H9 (cell line): ENCODE measurements at regions not wholly inside any gene's neighbourhood (a gene's known extent, or its start where the extent isn't known, plus 50 kb on each side); places are given as distances from the start of the nearest gene placed in this dataset.

Experiments used
- DNase-seq: peaks from one replicate; pipeline ENCODE4 v3.0.0-alpha.2; 2017
- H2AFZ ChIP-seq: one replicate; pipeline ENCODE4 v1.6.1; 2013; ENCODE audit warnings: mild to moderate bottlenecking, low read length, control low read depth, moderate library complexity
- H2AK5ac ChIP-seq: 2 replicates; pipeline ENCODE4 v1.6.1; 2013; ENCODE audit warnings: low read length, control low read depth, mixed read lengths; ENCODE audit not compliant: insufficient read length
- H2BK120ac ChIP-seq: one replicate; pipeline ENCODE4 v1.6.1; 2013; ENCODE audit warnings: low read depth, mild to moderate bottlenecking, low read length, control low read depth, inconsistent platforms; ENCODE audit not compliant: poor library complexity, severe bottlenecking
- H2BK12ac ChIP-seq: 2 replicates; pipeline ENCODE4 v1.6.1; 2013; ENCODE audit warnings: low read length, control low read depth, mixed read lengths, low read depth; ENCODE audit not compliant: insufficient read length
- H2BK15ac ChIP-seq: 2 replicates; pipeline ENCODE4 v1.6.1; 2013; ENCODE audit warnings: low read depth, low read length, control low read depth
- H2BK20ac ChIP-seq: one replicate; pipeline ENCODE4 v1.6.1; 2013; ENCODE audit warnings: low read depth, mild to moderate bottlenecking, low read length, control low read depth, inconsistent platforms; ENCODE audit not compliant: poor library complexity, severe bottlenecking
- H2BK5ac ChIP-seq: 2 replicates; pipeline ENCODE4 v1.6.1; 2013; ENCODE audit warnings: low read length, control low read depth, mixed read lengths; ENCODE audit not compliant: insufficient read length
- H3K14ac ChIP-seq: 2 replicates; pipeline ENCODE4 v1.6.1; 2013; ENCODE audit warnings: low read length, control low read depth; ENCODE audit not compliant: insufficient read depth
- H3K18ac ChIP-seq: 2 replicates; pipeline ENCODE4 v1.6.1; 2013; ENCODE audit warnings: low read depth, mild to moderate bottlenecking, mixed read lengths, low read length, control low read depth; ENCODE audit not compliant: insufficient read length
- H3K23ac ChIP-seq: 2 replicates; pipeline ENCODE4 v1.6.1; 2013; ENCODE audit warnings: low read length, control low read depth, mixed read lengths, low read depth; ENCODE audit not compliant: insufficient read length
- H3K23me2 ChIP-seq: 2 replicates; pipeline ENCODE4 v1.6.1; 2013; ENCODE audit warnings: low read depth, mild to moderate bottlenecking, mixed read lengths, low read length, control low read depth; ENCODE audit not compliant: insufficient read length, poor library complexity, severe bottlenecking
- H3K27ac ChIP-seq: 2 replicates; pipeline ENCODE4 v1.5.1; 2013; ENCODE audit warnings: low read length, control low read depth, mixed read lengths, low read depth; ENCODE audit not compliant: insufficient read length
- H3K27me3 ChIP-seq: 2 replicates; pipeline ENCODE4 v1.6.1; 2013; ENCODE audit warnings: low read length, control low read depth, inconsistent platforms; ENCODE audit not compliant: insufficient read depth
- H3K4ac ChIP-seq: 2 replicates; pipeline ENCODE4 v1.6.1; 2013; ENCODE audit warnings: low read depth, mild to moderate bottlenecking, control low read depth, inconsistent platforms, low read length, moderate library complexity
- H3K4me1 ChIP-seq: 2 replicates; pipeline ENCODE4 v1.6.1; 2013; ENCODE audit warnings: low read length, control low read depth, inconsistent platforms; ENCODE audit not compliant: insufficient read depth
- H3K4me2 ChIP-seq: 2 replicates; pipeline ENCODE4 v1.6.1; 2013; ENCODE audit warnings: low read length, control low read depth, mixed read lengths; ENCODE audit not compliant: insufficient read length, insufficient read depth
- H3K56ac ChIP-seq: 2 replicates; pipeline ENCODE4 v1.6.1; 2013; ENCODE audit warnings: low read depth, mild to moderate bottlenecking, mixed read lengths, low read length, control low read depth; ENCODE audit not compliant: insufficient read length
- H3K79me1 ChIP-seq: 2 replicates; pipeline ENCODE4 v1.6.1; 2013; ENCODE audit warnings: low read depth, mild to moderate bottlenecking, moderate library complexity, low read length, control low read depth, inconsistent platforms; ENCODE audit not compliant: insufficient read depth, poor library complexity, severe bottlenecking
- H3K79me2 ChIP-seq: 2 replicates; pipeline ENCODE4 v1.6.1; 2013; ENCODE audit warnings: low read length, control low read depth, inconsistent platforms; ENCODE audit not compliant: insufficient read depth
- H3K9ac ChIP-seq: 2 replicates; pipeline ENCODE4 v1.6.1; 2013; ENCODE audit warnings: low read length, control low read depth, mixed read lengths; ENCODE audit not compliant: insufficient read length; ENCODE audit errors: extremely low read depth
- H3K9me3 ChIP-seq: one replicate; pipeline ENCODE4 v1.6.1; 2013; ENCODE audit warnings: low read depth, low read length, inconsistent platforms; ENCODE audit not compliant: control insufficient read depth
- H3T11ph ChIP-seq: one replicate; pipeline ENCODE4 v1.6.1; 2013; ENCODE audit warnings: mild to moderate bottlenecking, low read length, control low read depth, inconsistent platforms
- H4K20me1 ChIP-seq: one replicate; pipeline ENCODE4 v1.6.1; 2013; ENCODE audit not compliant: control insufficient read depth, insufficient read length, insufficient read depth
- H4K5ac ChIP-seq: 2 replicates; pipeline ENCODE4 v1.6.1; 2013; ENCODE audit warnings: low read depth, mild to moderate bottlenecking, mixed read lengths, low read length, control low read depth; ENCODE audit not compliant: insufficient read length
- H4K8ac ChIP-seq: replicated peaks from 2 replicates; pipeline ENCODE4 v1.6.1; 2013; ENCODE audit warnings: low read length, control low read depth, mixed read lengths, low read depth; ENCODE audit not compliant: insufficient read length
- H4K91ac ChIP-seq: 2 replicates; pipeline ENCODE4 v1.6.1; 2013; ENCODE audit warnings: low read depth, mild to moderate bottlenecking, moderate library complexity, mixed read lengths, low read length, control low read depth; ENCODE audit not compliant: insufficient read length
- H3K27ac Mint-ChIP-seq, 3 experiments: 2 replicates in 2 of 3; 3 replicates in 1 of 3; pipeline ENCODE4 v1.8.0; 2020 to 2021; ENCODE audit warnings: mixed read lengths in 3 of 3, mild to moderate bottlenecking in 1 of 3, moderate library complexity in 1 of 3
- H3K27me3 Mint-ChIP-seq: 2 replicates; pipeline ENCODE4 v1.8.0; 2021; ENCODE audit warnings: low read depth, mild to moderate bottlenecking, moderate library complexity, mixed read lengths
- H3K36me3 Mint-ChIP-seq, 3 experiments: 2 replicates in 2 of 3; 3 replicates in 1 of 3; pipeline ENCODE4 v1.8.0; 2020 to 2021; ENCODE audit warnings: low read depth in 3 of 3, mixed read lengths in 3 of 3; ENCODE audit not compliant: insufficient read depth in 1 of 3
- H3K4me1 Mint-ChIP-seq, 2 experiments: 2 replicates each; pipeline ENCODE4 v1.8.0; 2020; ENCODE audit warnings: mixed read lengths in 2 of 2
- H3K4me3 Mint-ChIP-seq, 2 experiments: 2 replicates in 1 of 2; 3 replicates in 1 of 2; pipeline ENCODE4 v1.8.0; 2020 to 2021; ENCODE audit warnings: mild to moderate bottlenecking in 2 of 2, mixed read lengths in 2 of 2, moderate library complexity in 1 of 2
- H3K9me3 Mint-ChIP-seq, 2 experiments: 2 replicates in 1 of 2; 3 replicates in 1 of 2; pipeline ENCODE4 v1.8.0; 2020; ENCODE audit warnings: mild to moderate bottlenecking in 2 of 2, mixed read lengths in 2 of 2, moderate library complexity in 1 of 2
- CTCF ChIP-seq: fragments of 200-600 bp; sonication (generic); conservative IDR thresholded peaks from 3 replicates; pipeline ENCODE4 v1.8.0; 2021; ENCODE audit warnings: antibody characterized with exemption, mild to moderate bottlenecking
- WGBS: extraction: QIAGEN DNeasy Blood & Tissue Kit; methylation state at CpG from one replicate; pipeline ENCODE4 v1.1.7; 2013; ENCODE audit warnings: missing lambda C conversion rate, low lambda C conversion rate, mixed read lengths; ENCODE audit not compliant: insufficient read length; ENCODE audit errors: extremely low coverage; 5-methylcytosine and 5-hydroxymethylcytosine counted together

- Histone ChIP-seq H3K4me2 (no peak overlapping the region), H3T11ph (no peak overlapping the region), H3K9me3 (no peaks in the 10 kb centered on the region), H3K9ac (no peak overlapping the region), H4K8ac (no peak overlapping the region), H4K5ac (no peak overlapping the region), H3K18ac (no peak overlapping the region), H2BK20ac (no peak overlapping the region), H3K56ac (no peak overlapping the region), H3K4me1 (no peaks in the 10 kb centered on the region), H4K20me1 (no peaks in the 10 kb centered on the region), H3K23ac (no peak overlapping the region), H3K79me2 (no peaks in the 10 kb centered on the region), H3K23me2 (no peaks in the 10 kb centered on the region), H3K79me1 (no peaks in the 10 kb centered on the region), H4K91ac (no peak overlapping the region), H3K27ac (no peak overlapping the region), H2BK5ac (no peak overlapping the region), H2BK120ac (no peak overlapping the region), H2AK5ac (no peak overlapping the region), H3K14ac (no peak overlapping the region), H2AFZ (no peak overlapping the region), H2BK15ac (no peak overlapping the region), H2BK12ac (no peak overlapping the region), H3K4ac (no peak overlapping the region), H3K27me3 (no peaks in the 10 kb centered on the region)
- Mint-ChIP-seq H3K9me3 (no peaks in the 10 kb centered on the region), H3K4me1 (no peaks in the 10 kb centered on the region), H3K36me3 (no peaks in the 10 kb centered on the region; a peak in 1 of 7 replicates), H3K27ac (no peak overlapping the region), H3K4me3 (no peak overlapping the region), H3K27me3 (no peaks in the 10 kb centered on the region; the same call in 1 of the 2 replicates)
- TF ChIP-seq CTCF: no peak
- no peak for DNase-seq
- WGBS: no CpG with 5 or more reads among the region's 4 CpGs
Measured at GRCh38 chr11:112842151-112842550, 119.1 kb upstream of the NCAM1 start.
